ENCODE measurements at regions not wholly inside any gene's neighbourhood (a gene's known extent, or its start where the extent isn't known, plus 50 kb on each side); places are given as distances from the start of the nearest gene placed in this dataset.

DNA sequence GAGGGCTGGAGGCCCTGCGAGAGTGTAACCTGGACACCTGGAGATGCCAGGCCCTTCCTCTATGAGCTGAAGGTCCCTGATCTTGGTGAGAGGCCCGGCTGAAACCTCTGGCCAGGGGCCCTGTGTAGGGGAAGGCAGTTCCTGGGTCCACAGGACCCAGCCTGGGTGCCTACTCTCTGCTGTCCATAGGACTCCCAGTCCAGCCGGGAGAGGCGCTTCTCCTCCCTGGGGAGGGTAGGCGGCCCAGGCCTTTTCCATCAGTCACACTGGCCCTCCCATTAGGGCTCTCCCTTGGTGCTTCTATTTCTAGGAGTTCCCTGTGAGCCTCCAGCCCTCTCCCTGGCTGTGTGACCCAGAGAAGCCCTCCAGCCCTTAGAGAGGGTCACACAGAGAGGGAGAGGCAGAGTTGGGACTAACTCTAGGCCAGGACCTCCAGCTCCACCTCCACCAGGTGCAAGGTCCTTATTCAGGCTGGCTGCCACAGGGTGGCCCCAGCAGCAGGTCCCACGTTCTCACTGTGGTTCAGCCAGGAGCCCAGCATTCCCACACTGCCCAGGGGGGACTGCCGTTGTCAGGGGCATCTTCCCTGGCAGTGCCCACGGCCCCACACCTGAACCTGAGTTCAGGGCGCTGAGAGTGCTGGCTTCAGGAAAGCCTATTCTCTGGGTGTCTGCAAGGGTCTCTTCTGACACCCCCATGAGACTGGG, 146.8 kb downstream of the SMAD6 start:
- DNase-seq (ENCODE audit: low spot score): no peak

DNA sequence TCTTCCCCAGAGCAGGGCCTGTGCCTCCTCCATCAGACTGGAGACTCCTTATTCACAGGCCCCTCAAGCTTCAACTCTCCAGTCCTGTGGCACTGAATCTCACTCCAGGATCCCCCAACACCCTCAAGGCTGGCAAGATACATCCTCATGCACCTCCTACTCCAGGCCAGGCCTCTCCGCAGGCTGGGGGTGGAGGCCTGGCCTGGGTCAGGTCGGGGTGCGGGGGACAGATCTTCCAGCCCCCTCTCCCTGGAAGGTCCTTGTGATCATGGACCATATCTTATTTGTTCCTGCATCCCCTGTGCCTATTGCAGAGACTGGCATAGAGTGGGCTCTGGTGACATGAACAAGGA, 147.3 kb downstream of the SMAD6 start:
- no peak for DNase-seq (ENCODE audit: low spot score)

DNA sequence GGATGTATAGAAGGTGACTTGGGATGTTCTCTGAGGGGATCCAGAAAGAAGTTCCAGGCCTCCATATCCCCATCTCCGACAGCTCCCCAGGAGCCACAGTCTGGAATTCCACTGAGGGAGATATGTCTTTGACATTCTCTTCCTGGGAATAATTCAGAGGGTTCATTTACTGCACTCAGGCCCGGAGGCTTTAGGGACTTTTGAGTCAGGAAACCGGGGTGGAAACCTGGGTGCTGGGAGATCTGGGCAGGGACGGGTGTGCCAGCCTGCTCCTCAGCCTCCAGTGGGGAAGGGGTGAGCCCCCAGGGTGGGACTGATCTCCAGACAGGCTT, 147.7 kb downstream of the SMAD6 start:
- no peak for DNase-seq (ENCODE audit: low spot score)

DNA sequence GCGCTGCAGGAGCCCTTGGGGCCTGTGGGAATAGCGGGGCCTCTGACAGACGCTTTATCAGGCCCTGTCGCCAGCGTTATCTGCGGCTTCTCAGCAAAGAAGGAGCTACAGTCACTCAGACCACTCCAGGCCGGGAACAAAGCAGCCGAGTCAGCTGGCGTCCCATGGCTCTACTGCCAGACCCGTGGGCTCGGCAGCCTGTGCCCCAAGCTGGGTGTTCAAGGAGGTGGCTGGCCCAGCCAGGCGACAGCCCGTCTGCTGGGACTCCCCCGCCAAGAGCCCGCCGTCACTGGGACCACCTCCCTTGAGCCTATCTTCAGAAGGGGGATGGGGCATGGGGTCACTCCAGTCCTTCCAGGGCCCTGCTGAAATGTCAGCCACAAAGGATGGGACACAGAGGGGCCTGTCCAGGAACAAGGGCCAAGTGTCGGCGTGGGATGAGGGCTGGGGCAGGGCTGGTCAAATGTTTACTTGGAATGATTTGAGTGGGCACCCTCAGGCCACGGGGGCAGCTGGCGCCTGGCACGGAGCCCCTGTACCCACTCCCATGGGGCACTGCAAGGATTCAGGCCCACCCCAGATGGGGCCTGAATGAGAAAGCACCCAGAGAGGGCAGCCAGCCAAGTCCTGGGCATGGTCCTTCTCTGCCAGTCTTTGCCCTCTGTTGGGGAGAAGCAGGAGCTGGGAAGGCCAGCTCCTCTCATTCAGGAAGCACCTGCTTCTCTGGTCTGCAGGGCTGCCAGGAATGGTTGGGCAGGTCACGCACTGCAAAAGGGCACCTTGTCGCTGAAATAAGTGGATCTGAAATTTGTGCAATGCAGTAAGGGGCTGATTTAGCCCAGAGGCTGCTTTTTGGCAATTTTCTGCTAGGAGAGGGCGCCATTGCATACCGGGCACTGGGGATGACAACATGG, 148.3 kb downstream of the SMAD6 start:
- no peak for DNase-seq (ENCODE audit: low spot score)

DNA sequence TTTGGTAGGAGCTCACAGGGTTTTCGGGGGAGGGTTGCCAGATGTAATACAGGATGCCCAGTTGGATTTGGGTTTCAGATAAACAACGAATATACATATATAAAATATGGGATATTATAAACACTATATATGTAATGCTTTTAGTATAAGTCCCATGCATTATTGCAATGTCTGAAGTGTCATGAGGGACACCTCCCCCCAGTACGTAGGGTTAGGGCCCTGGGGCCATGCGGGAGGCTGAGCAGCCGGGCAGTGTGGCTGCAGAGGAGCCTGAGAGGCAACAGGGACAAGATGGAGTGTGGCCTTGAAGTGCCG, 148.9 kb downstream of the SMAD6 start:
- DNase-seq (ENCODE audit: low spot score): no peak

DNA sequence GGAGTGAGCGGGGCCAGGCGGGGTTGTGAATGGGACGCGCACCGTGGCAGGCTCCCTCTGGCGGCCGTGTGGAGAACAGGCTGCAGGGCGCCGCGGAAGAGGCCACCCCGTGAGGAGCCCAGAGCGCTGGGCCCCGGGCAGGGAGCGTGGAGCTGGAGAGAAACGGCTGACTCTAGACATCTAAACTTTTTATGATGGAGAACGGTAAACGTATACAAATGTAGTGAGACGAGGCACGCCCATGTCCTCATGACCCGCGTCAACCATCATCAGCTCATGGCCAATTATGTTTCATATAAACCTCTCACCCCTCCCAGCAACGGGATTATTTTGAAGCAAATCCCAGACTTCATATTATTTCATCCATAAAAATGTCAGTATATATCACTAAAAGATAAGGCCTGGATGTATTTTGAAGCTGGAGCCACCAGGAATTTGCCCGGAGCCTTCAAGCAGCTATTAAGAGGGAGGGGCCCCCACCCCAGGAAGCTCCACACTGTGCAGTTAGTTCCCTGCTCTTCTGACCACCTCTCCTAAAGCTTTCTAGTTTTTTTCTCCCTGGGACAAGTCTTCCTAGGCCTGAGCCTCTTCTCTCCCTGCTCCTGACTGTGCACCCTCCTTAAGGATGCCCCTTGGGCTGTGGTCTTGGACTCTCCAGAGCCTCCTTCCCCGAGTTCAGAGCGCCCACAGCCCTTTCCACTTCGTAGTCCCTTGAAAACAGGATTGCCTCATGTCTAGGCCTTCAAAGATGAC, 149.5 kb downstream of the SMAD6 start:
- peak; percentile 89 for DNase-seq (ENCODE audit: low spot score)

DNA sequence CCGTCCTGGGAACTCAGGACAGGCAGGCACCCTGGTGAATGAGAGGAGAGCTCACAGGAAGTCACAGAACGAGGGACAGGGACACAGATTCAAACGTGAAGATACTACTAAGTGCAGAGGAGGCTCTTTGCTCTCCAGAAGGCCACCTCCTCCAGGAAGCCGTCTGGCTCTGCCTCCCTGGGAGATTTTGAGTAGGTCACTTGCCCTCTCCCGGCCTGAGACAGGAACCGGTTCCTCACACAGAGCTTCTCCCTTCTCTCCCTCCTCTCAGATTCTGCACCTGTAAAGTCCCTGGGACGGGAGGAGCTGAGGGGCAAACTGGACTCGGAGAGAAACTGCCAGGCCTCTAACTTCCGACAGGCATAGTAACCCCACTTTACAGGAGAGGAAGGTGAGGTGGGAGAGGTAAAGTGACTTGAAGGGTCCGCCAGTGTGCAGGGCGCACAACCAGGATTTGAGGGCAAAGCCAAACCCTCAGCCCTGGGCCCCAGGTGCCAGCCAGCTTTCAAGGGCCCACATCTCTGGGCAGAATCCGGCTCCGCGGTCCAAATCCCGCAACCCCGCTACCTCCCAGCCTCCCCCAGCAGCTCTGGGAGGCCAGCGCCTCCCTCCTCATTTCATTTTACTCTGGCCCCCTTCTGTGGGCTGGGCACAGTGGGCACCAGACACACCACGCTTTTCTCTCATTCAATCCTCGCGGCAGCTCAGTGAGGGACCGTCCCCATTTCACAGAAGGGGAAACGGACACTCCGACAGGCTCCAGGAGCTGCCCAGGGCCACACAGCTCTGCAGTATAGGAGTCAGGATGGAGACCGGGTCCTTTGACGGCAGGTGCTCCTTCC, 150.2 kb downstream of the SMAD6 start:
- DNase-seq (ENCODE audit: low spot score): no peak

DNA sequence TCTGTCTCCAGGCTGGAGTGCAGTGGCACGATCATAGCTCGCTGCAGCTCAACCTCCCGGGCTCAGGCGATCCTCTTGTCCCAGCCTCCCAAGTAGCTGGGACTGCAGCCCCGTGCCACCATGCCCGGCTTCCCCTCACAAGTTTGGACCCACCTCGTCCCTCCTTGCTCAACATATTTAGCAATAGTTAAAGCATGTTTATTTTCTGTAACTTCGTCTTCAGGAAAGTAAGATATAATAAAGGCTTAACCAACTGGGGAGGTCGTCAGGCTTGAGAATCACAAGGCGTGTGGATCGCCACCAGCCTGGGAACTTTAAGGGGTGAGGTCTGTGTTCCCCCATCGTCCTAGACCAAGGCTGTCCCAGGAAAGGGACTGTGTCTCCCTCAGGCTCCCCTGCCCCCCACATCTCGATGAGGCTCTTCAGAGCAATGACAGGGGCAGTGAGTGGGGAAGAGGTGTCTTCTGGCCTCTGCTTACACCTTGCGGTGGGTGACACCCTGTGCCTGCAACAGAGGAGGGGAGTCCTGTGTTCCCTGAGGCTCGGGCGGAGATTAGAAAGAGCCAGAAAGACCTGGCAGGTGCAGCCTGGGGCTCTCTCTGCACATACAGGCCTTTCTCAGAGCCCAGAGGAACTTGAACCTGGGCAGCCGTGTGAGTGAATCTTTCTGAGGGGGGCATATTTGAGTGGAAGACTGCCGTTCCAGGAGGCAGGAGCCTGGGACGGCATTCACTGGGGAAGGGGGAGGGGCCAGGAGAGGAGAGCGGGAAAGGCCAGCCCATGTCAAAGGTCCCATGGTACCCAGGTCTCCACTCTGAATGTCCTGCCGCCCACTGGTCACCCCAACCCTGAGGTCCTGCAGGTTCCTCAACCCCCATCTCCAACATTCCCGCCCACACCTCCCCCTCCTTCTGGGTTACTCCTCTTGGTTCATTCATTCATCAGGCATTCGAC, 152.3 kb downstream of the SMAD6 start:
- DNase-seq (ENCODE audit: low spot score): no peak

DNA sequence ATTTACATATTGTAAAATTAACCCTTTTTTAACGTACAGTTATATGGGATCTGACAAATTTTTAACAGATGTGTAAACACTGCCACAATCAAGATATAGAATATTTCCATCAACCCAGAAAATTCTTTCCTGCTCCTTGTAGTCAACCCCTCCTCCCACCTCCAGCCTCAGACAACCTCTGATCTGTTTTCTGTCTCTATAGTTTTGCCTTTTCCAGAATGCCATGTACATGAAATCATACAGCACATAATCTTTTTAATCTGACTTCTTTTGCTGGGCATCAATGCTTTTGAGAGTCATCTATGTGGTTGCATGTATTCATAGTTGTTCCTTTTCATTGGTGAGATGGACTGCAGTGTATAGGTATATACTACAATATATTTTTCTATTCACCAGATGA, 153.0 kb downstream of the SMAD6 start:
- DNase-seq (ENCODE audit: low spot score): no peak

DNA sequence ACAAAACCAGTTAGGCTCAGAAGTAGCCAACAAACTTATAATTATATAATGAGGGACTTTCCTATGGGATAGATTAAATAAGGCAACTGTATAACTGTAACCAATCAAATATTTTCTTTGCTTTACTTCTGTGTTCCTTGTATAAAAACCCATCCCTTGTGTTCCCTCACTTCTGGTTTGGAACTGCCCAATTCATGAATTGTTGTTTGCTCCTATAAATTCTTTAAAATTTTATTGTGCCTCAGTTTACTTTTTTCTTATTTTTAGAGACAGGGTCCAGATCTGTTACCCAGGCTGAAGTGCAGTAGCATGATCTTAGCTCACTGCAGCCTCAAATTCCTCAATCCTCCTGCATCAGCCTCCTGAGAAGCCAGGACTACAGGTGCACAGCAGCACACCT, 155.7 kb downstream of the SMAD6 start:
- no peak for DNase-seq (ENCODE audit: low spot score)

DNA sequence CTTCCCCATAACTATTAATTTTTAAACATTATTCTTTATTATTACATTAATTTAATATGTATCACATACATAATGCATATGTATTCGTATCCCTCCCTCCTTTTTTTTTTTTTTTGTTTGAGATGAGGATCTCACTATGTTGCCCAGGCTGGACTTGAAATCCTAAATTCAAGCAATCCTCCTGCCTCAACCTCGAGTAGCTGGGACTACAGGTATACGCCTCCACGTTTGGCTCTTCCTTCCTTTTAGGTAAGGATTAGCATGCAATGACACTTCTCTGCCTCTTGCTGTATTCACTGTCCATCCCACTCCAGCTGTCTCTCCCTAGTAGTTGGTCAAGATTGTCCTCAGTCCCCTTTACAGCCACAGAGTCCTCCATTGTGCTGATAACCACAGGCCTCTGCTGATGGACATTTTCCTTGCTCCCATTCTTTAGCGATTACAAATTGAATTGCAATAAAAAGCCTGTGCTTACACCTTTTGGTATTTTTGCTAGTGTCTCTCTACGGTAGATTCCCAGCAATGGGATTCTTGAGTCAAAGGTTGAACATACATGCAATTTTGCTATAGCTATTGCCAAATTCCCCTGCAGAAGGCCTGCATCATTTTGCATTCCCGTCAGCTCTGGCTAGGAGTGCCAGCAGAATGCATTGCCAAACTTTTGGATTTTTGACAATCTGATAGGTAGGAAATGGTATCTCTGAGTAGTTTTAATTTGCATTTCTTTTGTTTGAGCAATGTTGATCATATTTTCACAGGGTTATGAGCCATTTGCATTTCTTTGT, 156.6 kb downstream of the SMAD6 start:
- no peak for DNase-seq (ENCODE audit: low spot score)

DNA sequence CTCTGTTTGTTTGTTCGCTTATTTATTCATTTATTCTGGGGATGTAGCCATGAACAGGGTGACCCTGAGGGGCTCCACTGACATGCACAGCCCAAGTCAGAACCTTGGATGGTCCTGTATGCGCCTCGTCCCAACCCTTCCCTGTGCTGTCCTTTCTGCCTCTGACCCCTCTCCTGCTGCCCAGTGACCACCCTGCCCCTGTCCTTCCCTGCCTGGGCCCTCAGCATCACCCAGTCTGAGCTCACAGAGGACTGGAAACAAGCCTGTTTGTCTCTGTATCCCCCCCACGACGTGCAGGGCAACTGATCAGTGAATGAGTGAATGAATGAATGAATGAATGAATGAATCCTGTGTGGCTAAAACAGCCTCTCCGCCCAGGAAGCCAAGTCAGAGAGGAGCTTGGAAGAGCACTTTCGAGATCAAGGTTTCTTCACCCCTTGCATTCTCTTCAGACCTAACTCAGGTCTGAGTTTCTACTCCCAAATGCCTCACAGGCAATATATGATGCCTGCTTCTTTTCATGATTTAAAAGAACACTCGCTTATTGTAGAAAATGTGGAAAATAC, 157.7 kb downstream of the SMAD6 start:
- no peak for DNase-seq (ENCODE audit: low spot score)

DNA sequence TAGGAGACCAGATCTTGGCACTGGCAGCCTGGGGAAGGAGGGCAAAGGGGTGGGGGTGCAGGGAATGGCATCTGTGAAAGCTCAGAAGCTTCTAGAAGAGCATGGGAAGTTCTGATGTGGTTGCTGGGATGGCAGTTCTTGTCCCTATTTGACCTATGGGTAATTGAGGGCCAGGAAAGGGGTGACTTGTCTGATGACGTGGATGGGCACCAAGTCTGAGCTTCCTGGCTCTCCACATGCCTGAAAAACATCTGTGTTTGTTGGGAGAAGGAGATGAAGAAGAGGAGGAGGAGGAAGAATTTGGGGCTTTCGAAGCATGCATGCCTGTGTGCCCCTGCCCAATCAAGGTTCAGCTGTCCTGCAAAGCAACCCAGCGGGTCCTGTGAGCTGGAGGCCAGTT, 158.8 kb downstream of the SMAD6 start:
- no peak for DNase-seq (ENCODE audit: low spot score)

DNA sequence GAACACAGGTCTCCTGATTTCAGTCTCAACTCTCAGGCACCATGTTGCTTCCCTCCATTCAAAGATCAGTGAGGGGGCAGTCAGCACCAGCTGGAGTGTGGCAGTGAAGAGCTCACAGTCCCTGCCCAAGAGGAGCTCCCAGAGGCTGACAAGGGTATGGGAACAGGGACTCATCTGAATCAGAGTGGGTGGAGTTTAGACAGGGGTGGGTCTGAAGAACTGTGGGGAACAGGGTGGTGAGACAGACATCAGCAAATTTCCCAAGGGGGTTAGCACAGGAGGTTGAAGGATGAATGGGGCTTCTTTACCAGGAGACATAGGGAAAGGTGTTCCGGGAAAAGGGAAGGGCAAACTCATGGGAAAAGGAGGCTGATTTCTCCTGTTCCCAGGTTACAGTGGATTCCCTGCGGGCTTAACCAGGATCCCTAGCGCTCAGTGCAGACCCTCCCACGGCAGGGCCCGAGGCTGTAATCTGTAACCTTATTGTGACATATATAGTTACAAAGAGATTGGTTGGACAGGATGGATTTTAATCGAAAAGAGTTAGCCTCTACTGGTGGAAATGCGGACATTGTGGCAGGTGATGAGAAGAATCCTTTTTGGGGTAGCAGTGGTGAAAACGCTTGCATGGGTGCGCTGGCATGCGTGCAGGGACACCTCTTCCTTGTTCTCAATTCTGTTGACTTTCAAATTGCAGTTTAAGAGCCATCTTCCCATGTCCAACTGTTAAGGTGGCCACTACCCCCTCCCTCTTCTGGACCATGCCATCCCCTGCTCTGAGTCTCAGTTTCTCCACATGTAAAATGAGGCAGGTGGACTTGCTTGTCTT, 160.3 kb downstream of the SMAD6 start:
- no peak for DNase-seq (ENCODE audit: low spot score)

DNA sequence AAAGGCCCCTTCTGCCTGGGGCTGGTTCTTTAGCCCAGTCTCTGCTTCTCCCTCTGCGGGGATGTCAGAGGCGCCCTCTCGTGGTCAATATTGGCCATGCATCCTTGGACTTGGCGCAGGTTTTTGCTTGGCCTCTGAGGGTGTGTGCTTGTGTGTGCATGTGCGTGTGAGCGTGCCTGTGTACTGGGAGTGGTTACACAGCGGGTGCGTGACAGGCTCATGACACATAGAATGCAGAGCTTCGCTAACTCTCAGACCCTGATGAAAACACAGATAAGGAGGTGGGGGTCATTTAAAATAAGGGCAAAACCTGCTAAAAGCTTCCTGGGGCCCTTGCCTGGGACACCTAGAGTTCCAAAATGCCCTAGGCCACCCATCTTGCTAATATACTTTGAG, 160.9 kb downstream of the SMAD6 start:
- DNase-seq (ENCODE audit: low spot score): peak; percentile 92

DNA sequence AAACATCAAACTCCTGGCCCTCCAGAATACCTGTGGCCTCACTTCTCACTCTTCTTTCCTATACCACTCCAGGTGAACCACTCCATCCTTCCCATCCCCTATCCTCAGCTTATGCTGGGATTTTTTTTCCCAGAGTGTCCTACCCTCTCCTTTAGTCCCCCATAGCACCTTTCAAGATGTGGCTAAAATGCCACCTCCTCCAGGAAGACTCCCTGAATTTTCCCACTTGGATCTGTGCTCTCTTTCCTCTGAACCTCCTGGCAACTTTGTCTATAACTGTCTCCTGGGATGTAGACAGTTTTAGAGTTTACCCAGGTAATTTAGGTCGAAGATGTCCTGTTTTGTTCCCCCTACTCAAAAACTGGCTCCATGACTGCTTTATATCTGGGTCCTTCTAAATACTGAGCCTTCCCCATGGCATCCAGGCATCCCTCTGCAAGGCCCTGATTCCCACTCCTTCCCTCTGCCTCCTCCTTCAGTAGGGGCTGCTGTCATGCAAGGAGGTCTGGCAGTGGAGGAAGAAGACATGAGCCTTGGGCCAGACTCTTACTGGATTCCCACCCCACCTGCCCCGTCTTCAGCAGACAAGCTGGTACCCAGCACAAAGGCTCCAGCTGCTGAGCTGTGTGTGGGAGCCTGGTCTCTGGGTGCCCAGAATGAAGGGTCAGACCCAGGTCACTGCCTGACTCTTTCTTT, 161.5 kb downstream of the SMAD6 start:
- no peak for DNase-seq (ENCODE audit: low spot score)

DNA sequence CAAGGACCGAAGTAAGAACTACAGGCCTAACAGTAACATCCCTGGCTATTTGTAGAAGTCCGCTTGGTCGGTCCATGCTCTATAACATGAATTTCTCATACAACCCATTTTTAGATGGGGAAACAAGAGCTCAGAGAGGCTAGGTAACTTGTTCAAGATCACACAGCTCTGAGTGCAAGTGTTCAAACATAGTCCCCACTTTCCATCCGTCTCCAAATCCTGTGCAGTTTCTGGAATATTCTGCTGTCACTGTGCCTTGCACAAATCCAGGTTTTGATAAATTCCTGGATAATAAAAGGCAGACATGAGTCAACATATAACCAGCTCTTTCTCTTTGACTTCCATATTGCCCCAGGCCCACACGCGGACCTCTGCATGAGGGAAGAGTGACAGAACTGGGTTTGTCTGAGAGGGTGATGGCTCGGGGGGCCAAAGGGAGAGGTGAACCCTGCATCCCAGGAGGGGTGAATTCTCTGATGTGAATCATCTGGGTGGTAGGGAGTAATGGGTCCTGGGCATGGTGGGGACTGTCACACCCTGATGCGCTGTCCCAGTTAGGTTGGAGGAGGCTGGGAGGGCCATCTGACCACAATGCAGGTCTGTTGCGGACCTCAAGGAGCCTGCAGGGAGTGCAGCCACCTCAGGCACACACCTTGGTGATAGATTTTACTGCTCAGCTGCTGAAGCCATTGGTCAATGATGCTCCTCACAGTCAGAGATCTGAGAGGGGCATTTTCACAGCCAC, 162.2 kb downstream of the SMAD6 start:
- DNase-seq (ENCODE audit: low spot score): no peak

DNA sequence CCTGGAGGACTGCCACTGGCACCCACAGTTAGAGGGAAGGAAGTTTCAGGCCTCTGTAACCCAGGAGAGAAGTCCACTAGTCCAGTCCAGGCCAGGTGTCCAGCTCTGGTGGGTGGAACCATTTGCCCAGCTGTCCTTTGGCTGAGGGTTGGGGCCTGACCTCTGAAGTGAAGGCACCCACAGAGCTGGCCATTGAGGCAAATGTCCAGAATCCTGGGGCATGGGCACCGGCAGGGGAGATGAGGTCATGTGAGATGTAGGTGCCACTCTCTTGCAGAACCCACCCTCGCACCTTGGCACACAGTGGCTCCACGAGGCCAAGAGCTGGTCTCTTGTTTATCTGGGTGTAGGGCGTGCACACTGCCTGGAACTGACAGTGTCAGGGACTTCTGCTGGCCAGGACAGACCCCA, 162.8 kb downstream of the SMAD6 start:
- DNase-seq (ENCODE audit: low spot score): peak; percentile 53
